ENCODE measurements at regions not wholly inside any gene's neighbourhood (a gene's known extent, or its start where the extent isn't known, plus 50 kb on each side); places are given as distances from the start of the nearest gene placed in this dataset.

DNA sequence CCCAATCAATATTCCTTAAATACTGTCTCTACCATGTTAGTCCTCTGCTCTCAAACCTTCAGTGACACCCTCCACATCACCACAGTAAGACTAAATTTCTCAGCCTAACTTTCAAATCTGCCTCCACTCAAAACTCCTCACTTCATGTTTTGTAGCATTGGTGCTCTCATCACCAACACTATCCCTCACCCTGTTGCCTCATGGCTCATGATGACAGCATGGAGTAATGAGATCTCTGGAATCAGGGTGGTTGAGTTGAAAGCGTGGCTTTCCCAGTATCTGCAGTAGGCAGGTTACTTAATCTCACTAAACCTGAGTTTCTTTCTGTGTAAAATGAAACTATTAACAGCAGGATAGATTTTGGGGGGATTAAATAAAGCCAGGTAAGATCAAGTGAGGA, 621.4 kb downstream of the NYAP2 start:
- Histone ChIP-seq H3K4me3 (no peak overlapping the region), H3K27ac (no peak overlapping the region), H3K9me3 (ENCODE audit: low read depth) (no peaks in the 10 kb centered on the region), H3K4me1 (ENCODE audit: low read depth) (no peaks in the 10 kb centered on the region), H3K27me3 (no peaks in the 10 kb centered on the region), H3K36me3 (no peaks in the 10 kb centered on the region)
- no peak for DNase-seq (ENCODE audit: low read depth in 1 of 2, low spot score in 1 of 2)
- TF ChIP-seq CTCF (IDR thresholded peaks at IDR 0.05; ENCODE audit: low read depth, low read length) = no peak

DNA sequence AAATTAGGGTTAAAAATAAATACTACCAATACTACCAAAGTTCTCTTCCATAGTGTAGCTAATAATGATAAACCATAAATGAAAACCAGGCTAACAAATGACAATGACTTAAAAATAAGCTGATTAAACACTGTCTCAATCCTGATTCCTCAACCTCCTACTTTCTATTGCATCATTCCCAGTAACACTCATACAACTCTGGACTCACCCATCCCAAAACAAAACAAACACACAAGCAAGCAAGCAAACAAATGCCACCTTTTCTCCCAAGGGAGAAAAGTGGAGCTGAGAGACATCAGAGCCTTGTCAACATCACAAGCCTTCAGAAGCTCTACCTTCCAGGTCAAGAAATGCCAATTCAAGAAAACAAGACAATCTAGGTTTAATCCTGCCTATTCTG, 620.7 kb downstream of the NYAP2 start:
- Histone ChIP-seq H3K4me1 (ENCODE audit: low read depth) (no peaks in the 10 kb centered on the region), H3K27me3 (no peaks in the 10 kb centered on the region), H3K36me3 (no peaks in the 10 kb centered on the region), H3K4me3 (no peak overlapping the region), H3K27ac (no peak overlapping the region), H3K9me3 (ENCODE audit: low read depth) (no peaks in the 10 kb centered on the region)
- no peak for TF ChIP-seq CTCF (IDR thresholded peaks at IDR 0.05; ENCODE audit: low read depth, low read length)
- no peak for DNase-seq (ENCODE audit: low read depth in 1 of 2, low spot score in 1 of 2)

DNA sequence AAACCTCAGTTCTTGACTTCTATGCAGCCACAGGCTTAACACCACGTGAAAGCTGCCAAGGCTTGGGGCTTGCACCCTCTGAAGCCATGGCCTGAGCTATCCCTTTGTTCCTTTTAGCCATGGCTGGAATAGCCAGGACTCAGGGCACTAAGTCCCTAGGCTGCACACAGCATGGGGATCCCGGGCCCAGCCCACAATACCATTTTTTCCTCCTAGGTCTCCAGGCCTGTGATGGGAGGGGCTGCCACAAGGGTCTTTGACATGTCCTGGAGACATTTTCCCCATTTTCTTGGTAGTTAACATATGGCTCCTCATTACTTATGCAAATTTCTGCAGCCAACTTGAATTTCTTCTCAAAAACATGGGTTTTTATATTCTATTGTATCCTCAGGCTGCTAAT, 619.1 kb downstream of the NYAP2 start:
- Histone ChIP-seq H3K36me3 (no peaks in the 10 kb centered on the region), H3K4me3 (no peak overlapping the region), H3K9me3 (ENCODE audit: low read depth) (no peaks in the 10 kb centered on the region), H3K27ac (no peak overlapping the region), H3K27me3 (no peaks in the 10 kb centered on the region), H3K4me1 (ENCODE audit: low read depth) (no peaks in the 10 kb centered on the region)
- no peak for DNase-seq (ENCODE audit: low read depth in 1 of 2, low spot score in 1 of 2)
- no peak for TF ChIP-seq CTCF (IDR thresholded peaks at IDR 0.05; ENCODE audit: low read depth, low read length)

DNA sequence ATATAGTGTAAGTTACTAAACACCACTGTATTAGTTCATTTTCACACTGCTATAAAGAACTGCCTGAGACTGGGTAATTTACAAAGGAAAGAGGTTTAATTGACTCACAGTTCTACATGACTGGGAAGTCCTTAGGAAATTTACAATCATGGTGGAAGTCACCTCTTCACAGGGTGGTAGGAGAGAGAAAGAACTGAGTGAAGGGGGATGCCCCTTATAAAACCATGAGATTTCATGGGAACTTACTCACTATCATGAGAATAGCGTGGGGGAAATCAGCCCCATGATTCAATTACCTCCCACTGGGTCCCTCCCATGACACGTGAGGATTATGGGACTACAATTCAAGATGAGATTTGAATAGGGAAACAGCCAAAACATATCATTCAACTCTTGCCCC, 618.0 kb downstream of the NYAP2 start:
- DNase-seq (ENCODE audit: low read depth in 1 of 2, low spot score in 1 of 2) = no peak
- H3K27ac ChIP-seq = no peak overlapping the region
- no peaks in the 10 kb centered on the region for H3K36me3 ChIP-seq
- no peak for TF ChIP-seq CTCF (IDR thresholded peaks at IDR 0.05; ENCODE audit: low read depth, low read length)
- no peaks in the 10 kb centered on the region for H3K9me3 ChIP-seq (ENCODE audit: low read depth)
- H3K27me3 ChIP-seq = no peaks in the 10 kb centered on the region
- H3K4me1 ChIP-seq (ENCODE audit: low read depth) = no peaks in the 10 kb centered on the region
- H3K4me3 ChIP-seq = no peak overlapping the region

- no peaks in the 10 kb centered on the region for H3K36me3 ChIP-seq
- TF ChIP-seq CTCF (IDR thresholded peaks at IDR 0.05; ENCODE audit: low read depth, low read length) = no peak
- H3K27me3 ChIP-seq = no peaks in the 10 kb centered on the region
- no peaks in the 10 kb centered on the region for H3K9me3 ChIP-seq (ENCODE audit: low read depth)
- H3K27ac ChIP-seq = no peak overlapping the region
- H3K4me3 ChIP-seq = no peak overlapping the region
- no peaks in the 10 kb centered on the region for H3K4me1 ChIP-seq (ENCODE audit: low read depth)
- DNase-seq (ENCODE audit: low read depth in 1 of 2, low spot score in 1 of 2) = no peak
Measured at GRCh38 chr2:226017107-226017506, 617.6 kb downstream of the NYAP2 start.

Data from cardiac muscle cell (in vitro differentiated cells and primary cell).